ENCODE measurements at regions not wholly inside any gene's neighbourhood (a gene's known extent, or its start where the extent isn't known, plus 50 kb on each side); places are given as distances from the start of the nearest gene placed in this dataset.

GRCh38 chr6:6844530-6844929 is 256.0 kb downstream of the LY86 start:
- peaks cover 14% of the 10 kb centered on the region for H3K27me3 Mint-ChIP-seq (ENCODE audit: low read depth)
- TF ChIP-seq CTCF (IDR thresholded peaks at IDR 0.05) = no peak
- peaks cover 11% of the 10 kb centered on the region for H3K9me3 Mint-ChIP-seq (ENCODE audit: low read depth)
- no peak for DNase-seq (ENCODE audit: low spot score)
- peaks cover 18% of the 10 kb centered on the region for H3K4me1 Mint-ChIP-seq (ENCODE audit: low read depth)
- H3K27ac Mint-ChIP-seq (ENCODE audit: unreplicated experiment) = no peak overlapping the region
- H3K36me3 Mint-ChIP-seq (ENCODE audit: low read depth) = no peaks in the 10 kb centered on the region
- no peak overlapping the region for H3K4me3 Mint-ChIP-seq (ENCODE audit: unreplicated experiment)

DNA sequence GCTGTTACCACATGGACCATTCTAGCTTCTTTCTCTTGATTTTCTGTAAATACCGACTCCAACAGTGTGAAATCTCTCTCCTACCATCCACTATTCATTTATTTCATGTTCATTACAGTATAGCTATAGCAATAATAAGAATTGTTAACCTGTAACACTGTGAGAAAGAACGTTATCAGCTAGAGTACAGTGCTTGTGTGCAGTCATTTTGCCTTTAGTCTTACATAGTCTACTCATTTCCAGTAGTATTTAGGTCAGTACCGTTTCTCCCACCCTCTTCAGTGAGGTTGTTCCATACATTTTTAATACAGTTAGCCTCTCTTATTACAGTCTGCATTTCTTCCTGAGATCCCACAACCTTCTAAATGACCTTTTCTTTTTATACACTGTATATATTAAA is 257.1 kb downstream of the LY86 start:
- H3K4me1 Mint-ChIP-seq (ENCODE audit: low read depth) = peaks cover 24% of the 10 kb centered on the region
- TF ChIP-seq CTCF (IDR thresholded peaks at IDR 0.05) = no peak
- no peak overlapping the region for H3K4me3 Mint-ChIP-seq (ENCODE audit: unreplicated experiment)
- DNase-seq (ENCODE audit: low spot score) = no peak
- no peaks in the 10 kb centered on the region for H3K36me3 Mint-ChIP-seq (ENCODE audit: low read depth)
- peaks cover 11% of the 10 kb centered on the region for H3K9me3 Mint-ChIP-seq (ENCODE audit: low read depth)
- H3K27me3 Mint-ChIP-seq (ENCODE audit: low read depth) = peaks cover 14% of the 10 kb centered on the region
- H3K27ac Mint-ChIP-seq (ENCODE audit: unreplicated experiment) = no peak overlapping the region

- Mint-ChIP-seq H3K4me3 (ENCODE audit: unreplicated experiment) (no peak overlapping the region), H3K9me3 (ENCODE audit: low read depth) (peaks cover 14% of the 10 kb centered on the region), H3K36me3 (ENCODE audit: low read depth) (no peaks in the 10 kb centered on the region), H3K27me3 (ENCODE audit: low read depth) (no peaks in the 10 kb centered on the region), H3K27ac (ENCODE audit: unreplicated experiment) (no peak overlapping the region), H3K4me1 (ENCODE audit: low read depth) (peaks cover 29% of the 10 kb centered on the region)
- no peak for DNase-seq (ENCODE audit: low spot score)
- no peak for TF ChIP-seq CTCF (IDR thresholded peaks at IDR 0.05)
These were observed 259.1 kb downstream of the LY86 start for GRCh38 chr6:6847591-6847990.

- H3K27ac Mint-ChIP-seq (ENCODE audit: unreplicated experiment) = peak overlapping the region; percentile 90
- H3K9me3 Mint-ChIP-seq (ENCODE audit: low read depth) = peaks cover 6% of the 10 kb centered on the region
- DNase-seq (ENCODE audit: low spot score) = no peak
- no peak overlapping the region for H3K4me3 Mint-ChIP-seq (ENCODE audit: unreplicated experiment)
- TF ChIP-seq CTCF (IDR thresholded peaks at IDR 0.05) = no peak
- H3K36me3 Mint-ChIP-seq (ENCODE audit: low read depth) = no peaks in the 10 kb centered on the region
- no peaks in the 10 kb centered on the region for H3K27me3 Mint-ChIP-seq (ENCODE audit: low read depth)
- peaks cover 18% of the 10 kb centered on the region for H3K4me1 Mint-ChIP-seq (ENCODE audit: low read depth)
These were observed 256.5 kb upstream of the RREB1 start for GRCh38 chr6:6851059-6851948.

DNA sequence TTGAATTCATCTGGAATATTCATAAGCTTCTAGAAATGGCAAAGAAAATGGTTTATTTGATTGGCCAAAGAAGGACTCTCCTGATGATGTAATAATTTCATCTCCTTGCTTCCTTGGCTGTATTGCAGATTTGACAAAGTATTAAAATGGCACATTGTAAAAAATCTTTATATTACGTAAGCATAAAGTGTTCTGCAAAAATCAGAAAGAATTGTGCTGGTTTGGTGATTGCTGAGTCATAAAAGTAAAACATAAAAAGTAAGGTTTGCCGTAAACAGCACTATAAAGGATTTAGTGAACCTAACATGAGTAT is 255.9 kb upstream of the RREB1 start:
- H3K4me1 Mint-ChIP-seq (ENCODE audit: low read depth) = peaks cover 24% of the 10 kb centered on the region
- no peak for DNase-seq (ENCODE audit: low spot score)
- H3K27ac Mint-ChIP-seq (ENCODE audit: unreplicated experiment) = no peak overlapping the region
- no peaks in the 10 kb centered on the region for H3K27me3 Mint-ChIP-seq (ENCODE audit: low read depth)
- H3K4me3 Mint-ChIP-seq (ENCODE audit: unreplicated experiment) = no peak overlapping the region
- peaks cover 4% of the 10 kb centered on the region for H3K9me3 Mint-ChIP-seq (ENCODE audit: low read depth)
- H3K36me3 Mint-ChIP-seq (ENCODE audit: low read depth) = no peaks in the 10 kb centered on the region
- no peak for TF ChIP-seq CTCF (IDR thresholded peaks at IDR 0.05)
